ENCODE measurements at regions not wholly inside any gene's neighbourhood (a gene's known extent, or its start where the extent isn't known, plus 50 kb on each side); places are given as distances from the start of the nearest gene placed in this dataset.

- peaks cover 0 to 1% (median 0%) of the 10 kb centered on the region in 5 experiments for H3K27me3 ChIP-seq (replicated peaks in 2 of 5; ENCODE audit: control insufficient read depth in 4 of 5, insufficient read depth in 5 of 5, low read length in 4 of 5)
- DNase-seq: no peak
- ChIA-PET POLR2A (no interaction called here), CTCF (no interaction called here)
- no peaks in the 10 kb centered on the region for H3K4me1 ChIP-seq (ENCODE audit: control extremely low read depth in 1 of 4, control insufficient read depth in 4 of 4, insufficient read depth in 4 of 4, low read length in 3 of 4)
- no peak overlapping the region for H3K4me3 ChIP-seq (ENCODE audit: control insufficient read depth in 1 of 7, extremely low read depth in 1 of 7, insufficient read depth in 4 of 7, low read depth in 2 of 7, low read length in 6 of 7)
- no peaks in the 10 kb centered on the region for H3K9me3 ChIP-seq (ENCODE audit: control extremely low read depth in 1 of 5, control insufficient read depth in 4 of 5, insufficient read depth in 2 of 5, low read depth in 1 of 5, low read length in 4 of 5)
- no peak overlapping the region for H3K27ac ChIP-seq (ENCODE audit: insufficient read depth in 1 of 2, low read depth in 1 of 2, low read length in 2 of 2, poor library complexity in 1 of 2, severe bottlenecking in 2 of 2)
- H3K36me3 ChIP-seq (ENCODE audit: control insufficient read depth in 4 of 4, insufficient read depth in 4 of 4, low read length in 3 of 4): no peaks in the 10 kb centered on the region
Observed at GRCh38 chr3:139811331-139811730, 123.7 kb upstream of the CLSTN2 start.

- Histone ChIP-seq H3K36me3 (ENCODE audit: control insufficient read depth in 4 of 4, insufficient read depth in 4 of 4, low read length in 3 of 4) (no peaks in the 10 kb centered on the region), H3K9me3 (ENCODE audit: control extremely low read depth in 1 of 5, control insufficient read depth in 4 of 5, insufficient read depth in 2 of 5, low read depth in 1 of 5, low read length in 4 of 5) (no peaks in the 10 kb centered on the region), H3K27me3 (replicated peaks in 2 of 5; ENCODE audit: control insufficient read depth in 4 of 5, insufficient read depth in 5 of 5, low read length in 4 of 5) (peaks cover 0 to 1% (median 0%) of the 10 kb centered on the region in 5 experiments), H3K4me1 (ENCODE audit: control extremely low read depth in 1 of 4, control insufficient read depth in 4 of 4, insufficient read depth in 4 of 4, low read length in 3 of 4) (no peaks in the 10 kb centered on the region), H3K4me3 (ENCODE audit: control insufficient read depth in 1 of 7, extremely low read depth in 1 of 7, insufficient read depth in 4 of 7, low read depth in 2 of 7, low read length in 6 of 7) (no peak overlapping the region), H3K27ac (ENCODE audit: insufficient read depth in 1 of 2, low read depth in 1 of 2, low read length in 2 of 2, poor library complexity in 1 of 2, severe bottlenecking in 2 of 2) (no peak overlapping the region)
- POLR2A ChIA-PET: no interaction called here
- CTCF ChIA-PET: no interaction called here
- no peak for DNase-seq
- 97% methylated on average over 5 of the region's 5 CpGs for WGBS (ENCODE audit: insufficient coverage)
Observed at GRCh38 chr3:139808201-139808600, 126.8 kb upstream of the CLSTN2 start.

GRCh38 chr3:139803294-139803693 is 125.5 kb upstream of the NMNAT3 start:
- no peaks in the 10 kb centered on the region for H3K36me3 ChIP-seq (ENCODE audit: control insufficient read depth in 4 of 4, insufficient read depth in 4 of 4, low read length in 3 of 4)
- no peaks in the 10 kb centered on the region for H3K27me3 ChIP-seq (replicated peaks in 2 of 5; ENCODE audit: control insufficient read depth in 4 of 5, insufficient read depth in 5 of 5, low read length in 4 of 5)
- WGBS (ENCODE audit: insufficient coverage): 86% methylated on average over 2 of the region's 3 CpGs
- no peak overlapping the region for H3K4me3 ChIP-seq (ENCODE audit: control insufficient read depth in 1 of 7, extremely low read depth in 1 of 7, insufficient read depth in 4 of 7, low read depth in 2 of 7, low read length in 6 of 7)
- DNase-seq: no peak
- ChIA-PET POLR2A (no interaction called here), CTCF (no interaction called here)
- H3K9me3 ChIP-seq (ENCODE audit: control extremely low read depth in 1 of 5, control insufficient read depth in 4 of 5, insufficient read depth in 2 of 5, low read depth in 1 of 5, low read length in 4 of 5): no peaks in the 10 kb centered on the region
- H3K4me1 ChIP-seq (ENCODE audit: control extremely low read depth in 1 of 4, control insufficient read depth in 4 of 4, insufficient read depth in 4 of 4, low read length in 3 of 4): no peaks in the 10 kb centered on the region
- no peak overlapping the region for H3K27ac ChIP-seq (ENCODE audit: insufficient read depth in 1 of 2, low read depth in 1 of 2, low read length in 2 of 2, poor library complexity in 1 of 2, severe bottlenecking in 2 of 2)

GRCh38 chr3:139797724-139798343 is 120.1 kb upstream of the NMNAT3 start:
- ChIA-PET CTCF (no interaction called here), POLR2A (no interaction called here)
- peaks cover 0 to 5% (median 0%) of the 10 kb centered on the region in 5 experiments for H3K9me3 ChIP-seq (ENCODE audit: control extremely low read depth in 1 of 5, control insufficient read depth in 4 of 5, insufficient read depth in 2 of 5, low read depth in 1 of 5, low read length in 4 of 5)
- no peak overlapping the region for H3K4me3 ChIP-seq (ENCODE audit: control insufficient read depth in 1 of 7, extremely low read depth in 1 of 7, insufficient read depth in 4 of 7, low read depth in 2 of 7, low read length in 6 of 7)
- no peaks in the 10 kb centered on the region for H3K36me3 ChIP-seq (ENCODE audit: control insufficient read depth in 4 of 4, insufficient read depth in 4 of 4, low read length in 3 of 4)
- DNase-seq: peak; percentile 12 to 55 (median 49)
- no peaks in the 10 kb centered on the region for H3K27me3 ChIP-seq (replicated peaks in 2 of 5; ENCODE audit: control insufficient read depth in 4 of 5, insufficient read depth in 5 of 5, low read length in 4 of 5)
- 28% methylated on average over 7 of the region's 8 CpGs for WGBS (ENCODE audit: insufficient coverage)
- H3K4me1 ChIP-seq (ENCODE audit: control extremely low read depth in 1 of 4, control insufficient read depth in 4 of 4, insufficient read depth in 4 of 4, low read length in 3 of 4): no peaks in the 10 kb centered on the region
- no peak overlapping the region for H3K27ac ChIP-seq (ENCODE audit: insufficient read depth in 1 of 2, low read depth in 1 of 2, low read length in 2 of 2, poor library complexity in 1 of 2, severe bottlenecking in 2 of 2)

- WGBS (ENCODE audit: insufficient coverage): 55% methylated on average over 4 of the region's 6 CpGs
- Histone ChIP-seq H3K36me3 (ENCODE audit: control insufficient read depth in 4 of 4, insufficient read depth in 4 of 4, low read length in 3 of 4) (no peaks in the 10 kb centered on the region), H3K4me3 (ENCODE audit: control insufficient read depth in 1 of 7, extremely low read depth in 1 of 7, insufficient read depth in 4 of 7, low read depth in 2 of 7, low read length in 6 of 7) (no peak overlapping the region), H3K9me3 (ENCODE audit: control extremely low read depth in 1 of 5, control insufficient read depth in 4 of 5, insufficient read depth in 2 of 5, low read depth in 1 of 5, low read length in 4 of 5) (peaks cover 0 to 5% (median 0%) of the 10 kb centered on the region in 5 experiments), H3K27ac (ENCODE audit: insufficient read depth in 1 of 2, low read depth in 1 of 2, low read length in 2 of 2, poor library complexity in 1 of 2, severe bottlenecking in 2 of 2) (no peak overlapping the region), H3K4me1 (ENCODE audit: control extremely low read depth in 1 of 4, control insufficient read depth in 4 of 4, insufficient read depth in 4 of 4, low read length in 3 of 4) (no peaks in the 10 kb centered on the region), H3K27me3 (replicated peaks in 2 of 5; ENCODE audit: control insufficient read depth in 4 of 5, insufficient read depth in 5 of 5, low read length in 4 of 5) (no peaks in the 10 kb centered on the region)
- no peak for DNase-seq
- ChIA-PET CTCF (no interaction called here), POLR2A (no interaction called here)
Observed at GRCh38 chr3:139794469-139795265, 116.9 kb upstream of the NMNAT3 start.

- WGBS (ENCODE audit: insufficient coverage): 100% methylated on average over 3 of the region's 3 CpGs
- no peak overlapping the region for H3K27ac ChIP-seq (ENCODE audit: insufficient read depth in 1 of 2, low read depth in 1 of 2, low read length in 2 of 2, poor library complexity in 1 of 2, severe bottlenecking in 2 of 2)
- no peaks in the 10 kb centered on the region for H3K36me3 ChIP-seq (ENCODE audit: control insufficient read depth in 4 of 4, insufficient read depth in 4 of 4, low read length in 3 of 4)
- CTCF ChIA-PET: no interaction called here
- DNase-seq: no peak
- peaks cover 0 to 5% (median 0%) of the 10 kb centered on the region in 5 experiments for H3K9me3 ChIP-seq (ENCODE audit: control extremely low read depth in 1 of 5, control insufficient read depth in 4 of 5, insufficient read depth in 2 of 5, low read depth in 1 of 5, low read length in 4 of 5)
- H3K27me3 ChIP-seq (replicated peaks in 2 of 5; ENCODE audit: control insufficient read depth in 4 of 5, insufficient read depth in 5 of 5, low read length in 4 of 5): no peaks in the 10 kb centered on the region
- H3K4me1 ChIP-seq (ENCODE audit: control extremely low read depth in 1 of 4, control insufficient read depth in 4 of 4, insufficient read depth in 4 of 4, low read length in 3 of 4): no peaks in the 10 kb centered on the region
- H3K4me3 ChIP-seq (ENCODE audit: control insufficient read depth in 1 of 7, extremely low read depth in 1 of 7, insufficient read depth in 4 of 7, low read depth in 2 of 7, low read length in 6 of 7): no peak overlapping the region
- POLR2A ChIA-PET: no interaction called here
Observed at GRCh38 chr3:139793408-139793807, 115.6 kb upstream of the NMNAT3 start.

- ChIA-PET CTCF (no interaction called here), POLR2A (no interaction called here)
- H3K36me3 ChIP-seq (ENCODE audit: control insufficient read depth in 4 of 4, insufficient read depth in 4 of 4, low read length in 3 of 4): no peaks in the 10 kb centered on the region
- DNase-seq: no peak
- no peak overlapping the region for H3K27ac ChIP-seq (ENCODE audit: insufficient read depth in 1 of 2, low read depth in 1 of 2, low read length in 2 of 2, poor library complexity in 1 of 2, severe bottlenecking in 2 of 2)
- WGBS (ENCODE audit: insufficient coverage): 33% methylated on average over 1 of the region's 1 CpG
- no peaks in the 10 kb centered on the region for H3K4me1 ChIP-seq (ENCODE audit: control extremely low read depth in 1 of 4, control insufficient read depth in 4 of 4, insufficient read depth in 4 of 4, low read length in 3 of 4)
- H3K9me3 ChIP-seq (ENCODE audit: control extremely low read depth in 1 of 5, control insufficient read depth in 4 of 5, insufficient read depth in 2 of 5, low read depth in 1 of 5, low read length in 4 of 5): no peaks in the 10 kb centered on the region
- H3K4me3 ChIP-seq (ENCODE audit: control insufficient read depth in 1 of 7, extremely low read depth in 1 of 7, insufficient read depth in 4 of 7, low read depth in 2 of 7, low read length in 6 of 7): no peak overlapping the region
- peaks cover 0 to 4% (median 0%) of the 10 kb centered on the region in 5 experiments for H3K27me3 ChIP-seq (replicated peaks in 2 of 5; ENCODE audit: control insufficient read depth in 4 of 5, insufficient read depth in 5 of 5, low read length in 4 of 5)
Observed at GRCh38 chr3:139780593-139780992, 102.8 kb upstream of the NMNAT3 start.

Measured in common myeloid progenitor, CD34-positive (primary cell).